PFSK-1 (cell line): ENCODE measurements at regions not wholly inside any gene's neighbourhood (a gene's known extent, or its start where the extent isn't known, plus 50 kb on each side); places are given as distances from the start of the nearest gene placed in this dataset.

ENCODE experiments used
- FOXP2 ChIP-seq: optimal IDR thresholded peaks from 2 replicates; pipeline ENCODE3; 2011; ENCODE audit warnings: borderline replicate concordance, control low read depth, inconsistent platforms; ENCODE audit not compliant: insufficient read depth; ENCODE audit errors: extremely low read length, extremely low read depth
- POLR2AphosphoS5 ChIP-seq: IDR thresholded peaks from 2 replicates; pipeline ENCODE4 v1.6.1; 2012; ENCODE audit warnings: low read depth, mild to moderate bottlenecking, control low read depth, low read length, moderate library complexity
- REST ChIP-seq, 2 experiments: IDR thresholded peaks; 2 replicates each; pipeline versions ENCODE4 v1.6.1 to v1.8.0; 2011 to 2012; ENCODE audit warnings: low read depth in 2 of 2, low read length in 2 of 2, control low read depth in 1 of 2, inconsistent platforms in 1 of 2, mild to moderate bottlenecking in 1 of 2, moderate library complexity in 1 of 2; ENCODE audit not compliant: insufficient read depth in 1 of 2
- SIN3A ChIP-seq: IDR thresholded peaks from 2 replicates; pipeline ENCODE4 v1.6.1; 2012; ENCODE audit warnings: mild to moderate bottlenecking, low read length, moderate library complexity, borderline replicate concordance; ENCODE audit not compliant: insufficient read depth
- TAF1 ChIP-seq: IDR thresholded peaks from 2 replicates; pipeline ENCODE4 v1.6.1; 2012; ENCODE audit warnings: low read length, control low read depth, borderline replicate concordance; ENCODE audit not compliant: insufficient read depth

GRCh38 chr12:114916541-114916940 lies 232.6 kb upstream of the TBX3 start:
- TF ChIP-seq FOXP2, result no peak
- no peak for TF ChIP-seq REST (IDR thresholded peaks at IDR 0.05; ENCODE audit: insufficient read depth in 1 of 2, low read depth in 2 of 2, low read length in 2 of 2)

GRCh38 chr12:114916124-114916523 lies 232.1 kb upstream of the TBX3 start:
- no peak for TF ChIP-seq TAF1
- TF ChIP-seq SIN3A, result no peak
- TF ChIP-seq FOXP2, result no peak
- no peak for TF ChIP-seq REST (IDR thresholded peaks at IDR 0.05; ENCODE audit: insufficient read depth in 1 of 2, low read depth in 2 of 2, low read length in 2 of 2)
- TF ChIP-seq POLR2AphosphoS5, result no peak

GRCh38 chr12:114913871-114914801 lies 230.2 kb upstream of the TBX3 start:
- no peak for TF ChIP-seq POLR2AphosphoS5
- TF ChIP-seq REST (IDR thresholded peaks at IDR 0.05; ENCODE audit: insufficient read depth in 1 of 2, low read depth in 2 of 2, low read length in 2 of 2), result no peak
- no peak for TF ChIP-seq FOXP2
- no peak for TF ChIP-seq SIN3A
- no peak for TF ChIP-seq TAF1

GRCh38 chr12:114912811-114913210 lies 228.8 kb upstream of the TBX3 start:
- TF ChIP-seq FOXP2, result no peak

GRCh38 chr12:114911196-114911595 lies 227.2 kb upstream of the TBX3 start:
- no peak for TF ChIP-seq FOXP2
- no peak for TF ChIP-seq POLR2AphosphoS5
- no peak for TF ChIP-seq TAF1
- no peak for TF ChIP-seq REST (IDR thresholded peaks at IDR 0.05; ENCODE audit: insufficient read depth in 1 of 2, low read depth in 2 of 2, low read length in 2 of 2)
- no peak for TF ChIP-seq SIN3A
